H1 (cell line): ENCODE measurements at regions not wholly inside any gene's neighbourhood (a gene's known extent, or its start where the extent isn't known, plus 50 kb on each side); places are given as distances from the start of the nearest gene placed in this dataset.

ENCODE experiments used
- CTCF ChIA-PET: fragments of 300-600 bp; sonication (Branson Sonifier 250); formaldehyde crosslinking; loops from one replicate; lab custom pipeline; 2021; ENCODE audit not compliant: partially characterized antibody; lab: Charles Lee
- POLR2A ChIA-PET: fragments of 300-600 bp; sonication (Branson Sonifier 250); formaldehyde crosslinking; loops from one replicate; lab custom pipeline; 2021; ENCODE audit warnings: inconsistent platforms; ENCODE audit not compliant: partially characterized antibody; lab: Charles Lee
- DNase-seq, 2 experiments: peaks; one replicate each; pipeline versions ENCODE4 v3.0.0 to v3.0.0-alpha.2; 2010 to 2022; ENCODE audit warnings: low spot score in 2 of 2, low read depth in 1 of 2, mixed read lengths in 1 of 2
- FAIRE-seq: peaks from 2 replicates; lab custom pipeline; 2011; peaks lifted over from hg19 to GRCh38; lab: Jason Lieb, UNC
- H2AFZ ChIP-seq: 2 replicates; pipeline ENCODE4 v1.8.1; 2012; ENCODE audit warnings: low read length, inconsistent platforms
- H2AK5ac ChIP-seq: 2 replicates; pipeline ENCODE4 v1.6.1; 2013; ENCODE audit warnings: low read depth, low read length
- H2BK120ac ChIP-seq: replicated peaks from 2 replicates; pipeline ENCODE3; 2013; ENCODE audit warnings: low read depth, low read length, inconsistent platforms
- H2BK12ac ChIP-seq: 2 replicates; pipeline ENCODE4 v1.6.1; 2013; ENCODE audit warnings: low read depth, low read length
- H2BK15ac ChIP-seq: 2 replicates; pipeline ENCODE4 v1.6.1; 2013; ENCODE audit warnings: low read length
- H2BK20ac ChIP-seq: 2 replicates; pipeline ENCODE4 v1.6.1; 2013; ENCODE audit warnings: low read length
- H2BK5ac ChIP-seq: 2 replicates; pipeline ENCODE4 v1.6.1; 2013; ENCODE audit warnings: low read depth, low read length
- H3K14ac ChIP-seq: 2 replicates; pipeline ENCODE4 v1.6.1; 2013; ENCODE audit warnings: inconsistent platforms; ENCODE audit not compliant: insufficient read length
- H3K18ac ChIP-seq: 2 replicates; pipeline ENCODE4 v1.6.1; 2013; ENCODE audit warnings: low read length; ENCODE audit errors: extremely low read depth
- H3K23ac ChIP-seq: 2 replicates; pipeline ENCODE4 v1.6.1; 2013; ENCODE audit warnings: inconsistent platforms; ENCODE audit not compliant: insufficient read length
- H3K23me2 ChIP-seq: 2 replicates; pipeline ENCODE4 v1.6.1; 2013; ENCODE audit warnings: low read depth, low read length
- H3K27ac ChIP-seq: 2 replicates; pipeline ENCODE4 v1.6.1; 2011; ENCODE audit warnings: low read depth, low read length, inconsistent platforms
- H3K27me3 ChIP-seq, 4 experiments: replicated peaks in 1 of 4; 1 replicate in 1 of 4; 2 replicates in 3 of 4; pipeline versions ENCODE4 v1.6.1 to v1.8.1; 2011 to 2013; ENCODE audit warnings: low read length in 3 of 4, mild to moderate bottlenecking in 3 of 4, inconsistent platforms in 2 of 4, mixed read lengths in 2 of 4, moderate library complexity in 1 of 4; ENCODE audit not compliant: control insufficient read depth in 3 of 4, insufficient read depth in 3 of 4; ENCODE audit errors: extremely low read depth in 1 of 4
- H3K36me3 ChIP-seq, 4 experiments: 2 replicates each; pipeline versions ENCODE4 v1.6.1 to v1.8.1; 2011 to 2013; ENCODE audit warnings: mild to moderate bottlenecking in 4 of 4, low read length in 3 of 4, moderate library complexity in 2 of 4, control low read depth in 1 of 4, inconsistent platforms in 1 of 4; ENCODE audit not compliant: insufficient read depth in 4 of 4, control insufficient read depth in 2 of 4
- H3K4ac ChIP-seq: replicated peaks from 2 replicates; pipeline ENCODE3; 2013; ENCODE audit warnings: low read length, low read depth, mixed read lengths, inconsistent platforms; ENCODE audit not compliant: insufficient read length
- H3K4me1 ChIP-seq, 4 experiments: replicated peaks in 1 of 4; 1 replicate in 1 of 4; 2 replicates in 3 of 4; pipeline versions ENCODE4 v1.6.1 to v1.8.1; 2011 to 2013; ENCODE audit warnings: low read length in 3 of 4, inconsistent platforms in 2 of 4, mixed read lengths in 1 of 4; ENCODE audit not compliant: insufficient read depth in 4 of 4, control insufficient read depth in 3 of 4
- H3K4me2 ChIP-seq, 2 experiments: 2 replicates each; pipeline versions ENCODE4 v1.6.1 to v1.8.1; 2011 to 2013; ENCODE audit warnings: low read depth in 2 of 2, low read length in 2 of 2, control low read depth in 1 of 2, inconsistent platforms in 1 of 2, mild to moderate bottlenecking in 1 of 2; ENCODE audit not compliant: insufficient read depth in 1 of 2
- H3K4me3 ChIP-seq, 4 experiments: fragments of 200-600, 300-600 bp in 1 of 4; sonication (generic), shearing (Covaris generic), sonication (Bioruptor Twin) in 1 of 4; 2 replicates each; pipeline versions ENCODE4 v1.5.1 to v1.8.1; 2011 to 2016; ENCODE audit warnings: low read length in 4 of 4, low read depth in 3 of 4, control low read depth in 2 of 4, inconsistent platforms in 2 of 4, mild to moderate bottlenecking in 2 of 4, mixed read lengths in 1 of 4, moderate library complexity in 1 of 4; ENCODE audit not compliant: insufficient read depth in 2 of 4; ENCODE audit errors: extremely low read depth in 1 of 4
- H3K56ac ChIP-seq: replicated peaks from 2 replicates; pipeline ENCODE3; 2013; ENCODE audit warnings: low read depth, mild to moderate bottlenecking, mixed read lengths, low read length, inconsistent platforms; ENCODE audit not compliant: insufficient read length
- H3K79me1 ChIP-seq: 2 replicates; pipeline ENCODE4 v1.6.1; 2013; ENCODE audit warnings: low read depth, low read length, control low read depth
- H3K79me2 ChIP-seq, 2 experiments: 2 replicates each; pipeline versions ENCODE4 v1.6.1 to v1.8.1; 2012 to 2013; ENCODE audit warnings: low read length in 2 of 2, mild to moderate bottlenecking in 2 of 2, inconsistent platforms in 1 of 2; ENCODE audit not compliant: insufficient read depth in 2 of 2, control insufficient read depth in 1 of 2
- H3K9ac ChIP-seq, 4 experiments: replicated peaks in 1 of 4; 1 replicate in 1 of 4; 2 replicates in 3 of 4; pipeline versions ENCODE4 v1.6.1 to v1.8.1; 2011 to 2013; ENCODE audit warnings: low read depth in 3 of 4, low read length in 3 of 4, control low read depth in 2 of 4, mild to moderate bottlenecking in 2 of 4, moderate library complexity in 2 of 4, inconsistent platforms in 1 of 4; ENCODE audit errors: extremely low read depth in 1 of 4
- H3K9me3 ChIP-seq, 2 experiments: 2 replicates each; pipeline versions ENCODE4 v1.6.1 to v1.8.1; 2012 to 2013; ENCODE audit warnings: mild to moderate bottlenecking in 2 of 2, moderate library complexity in 2 of 2, control low read depth in 1 of 2, inconsistent platforms in 1 of 2, low read depth in 1 of 2, low read length in 1 of 2, mixed read lengths in 1 of 2; ENCODE audit not compliant: insufficient read depth in 2 of 2
- H4K20me1 ChIP-seq, 2 experiments: replicated peaks in 1 of 2; 2 replicates each; pipeline versions ENCODE3 to v1.8.1; 2011 to 2013; ENCODE audit warnings: inconsistent platforms in 2 of 2, low read length in 2 of 2, mild to moderate bottlenecking in 1 of 2; ENCODE audit not compliant: insufficient read depth in 2 of 2, control insufficient read depth in 1 of 2
- H4K5ac ChIP-seq: 2 replicates; pipeline ENCODE4 v1.6.1; 2013; ENCODE audit warnings: low read length, low read depth, mixed read lengths, inconsistent platforms; ENCODE audit not compliant: insufficient read length
- H4K8ac ChIP-seq: 2 replicates; pipeline ENCODE4 v1.8.0; 2013; ENCODE audit warnings: mild to moderate bottlenecking, moderate library complexity, low read length, inconsistent platforms; ENCODE audit not compliant: insufficient read depth; ENCODE audit errors: extremely low read depth
- H4K91ac ChIP-seq: replicated peaks from 2 replicates; pipeline ENCODE3; 2013; ENCODE audit warnings: low read length, mixed read lengths, inconsistent platforms; ENCODE audit not compliant: insufficient read length
- KDM1A ChIP-seq: fragments of 200-600, 300-600 bp; sonication (generic); IDR thresholded peaks from 2 replicates; pipeline ENCODE4 v1.7.1; 2016; ENCODE audit warnings: mild to moderate bottlenecking, low read length, borderline replicate concordance
- SRF ChIP-seq: IDR thresholded peaks from 2 replicates; pipeline ENCODE4 v1.6.1; 2011; ENCODE audit warnings: mild to moderate bottlenecking, low read depth, low read length, moderate library complexity
- WGBS, 2 experiments: shearing (Covaris generic) in 1 of 2; methylation state at CpG; one replicate each; pipeline versions ENCODE4 v1.1.6 to v1.1.7; 2013 to 2015; ENCODE audit warnings: low lambda C conversion rate in 2 of 2, mixed read lengths in 2 of 2, inconsistent platforms in 1 of 2, low coverage in 1 of 2, missing lambda C conversion rate in 1 of 2; ENCODE audit not compliant: insufficient replicate concordance in 2 of 2, insufficient coverage in 1 of 2, insufficient read length in 1 of 2; ENCODE audit errors: extremely low coverage in 1 of 2, missing lambda C conversion rate in 1 of 2; 5-methylcytosine and 5-hydroxymethylcytosine counted together

GRCh38 chr1:20425622-20426021 lies 60.4 kb downstream of the CAMK2N1 start:
- Histone ChIP-seq H3K9ac (no peak overlapping the region), H3K56ac (no peak overlapping the region), H2BK12ac (no peak overlapping the region), H4K91ac (no peak overlapping the region), H3K27ac (no peak overlapping the region), H2BK120ac (no peak overlapping the region), H3K23me2 (no peaks in the 10 kb centered on the region), H3K23ac (no peak overlapping the region), H3K4ac (no peak overlapping the region), H3K79me1 (no peaks in the 10 kb centered on the region), H2AFZ (no peak overlapping the region), H2BK15ac (no peak overlapping the region), H3K9me3 (peaks cover 9 to 15% of the 10 kb centered on the region in 2 experiments), H2BK5ac (no peak overlapping the region), H4K5ac (no peak overlapping the region), H3K79me2 (no peaks in the 10 kb centered on the region), H3K4me3 (no peak overlapping the region), H3K36me3 (no peaks in the 10 kb centered on the region), H3K14ac (no peak overlapping the region), H2BK20ac (no peak overlapping the region), H3K4me1 (peaks cover 0 to under 1% (median 0%) of the 10 kb centered on the region in 4 experiments; a peak in 1 of 7 replicates), H3K4me2 (no peak overlapping the region), H4K20me1 (no peaks in the 10 kb centered on the region), H3K18ac (no peak overlapping the region), H4K8ac (no peak overlapping the region), H3K27me3 (no peaks in the 10 kb centered on the region; a peak in 2 of 7 replicates), H2AK5ac (no peak overlapping the region)
- 75% methylated on average over 2 of the region's 2 CpGs; no CpG with 5 or more reads in 1 of the 2 experiments for WGBS, 2 experiments
- ChIA-PET CTCF (interaction anchor here (0.6 to 2.8 kb wide), 4 partner anchors 63 to 340 kb away, joined by 3 to 12 read pairs (median 4); no protein-coding TSS in a partner anchor), POLR2A (no interaction called here)
- DNase-seq = no peak
- FAIRE-seq = no peak
- TF ChIP-seq KDM1A = peak; percentile 38; the same call in 1 of the 2 replicates
- no peak for TF ChIP-seq SRF
